GM10248 (cell line): ENCODE measurements at regions not wholly inside any gene's neighbourhood (a gene's known extent, or its start where the extent isn't known, plus 50 kb on each side); places are given as distances from the start of the nearest gene placed in this dataset.

Experiments used
- CTCF ChIA-PET: fragments of 300-600 bp; sonication (Branson Sonifier 250); formaldehyde crosslinking; extraction: SDS; loops from one replicate; lab custom pipeline; 2021; ENCODE audit warnings: antibody characterized with exemption; lab: Yijun Ruan, JAX
- POLR2A ChIA-PET: fragments of 350-650 bp; sonication (Branson Sonifier 250); formaldehyde crosslinking; extraction: SDS; loops from one replicate; lab custom pipeline; 2020; ENCODE audit warnings: antibody characterized with exemption; lab: Yijun Ruan, JAX
- DNase-seq: peaks from one replicate; pipeline ENCODE4 v3.0.0; 2012; ENCODE audit errors: extremely low spot score
- TF ChIP-seq, protein P1 (sequence below): IDR thresholded peaks from 2 replicates; pipeline ENCODE4 v1.5.1; 2012; ENCODE audit warnings: mild to moderate bottlenecking, low read depth; ENCODE audit errors: extremely low read depth, missing control alignments, control extremely low read depth

DNA sequence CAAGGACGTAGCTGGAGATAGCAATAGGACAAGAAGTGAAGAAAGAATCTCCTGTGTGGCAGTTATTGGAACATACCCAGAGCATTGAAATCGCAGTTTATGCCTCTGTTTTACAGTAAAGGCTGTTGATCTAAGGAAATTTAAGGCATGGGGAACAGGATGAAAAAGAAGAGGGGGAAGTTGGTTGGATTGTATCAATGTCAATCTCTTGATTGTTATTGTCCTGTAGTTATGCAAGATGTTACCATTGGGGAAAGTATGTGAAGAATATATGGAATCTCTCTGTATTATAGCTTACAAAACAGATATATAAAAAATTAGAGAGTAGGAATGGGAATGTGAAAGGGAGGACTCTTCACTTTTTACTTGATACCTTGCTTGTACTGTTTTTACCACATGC lies 195.6 kb upstream of the NREP start:
- DNase-seq = no peak
- ChIA-PET CTCF (no interaction called here), POLR2A (no interaction called here)
- TF ChIP-seq, protein P1, sequence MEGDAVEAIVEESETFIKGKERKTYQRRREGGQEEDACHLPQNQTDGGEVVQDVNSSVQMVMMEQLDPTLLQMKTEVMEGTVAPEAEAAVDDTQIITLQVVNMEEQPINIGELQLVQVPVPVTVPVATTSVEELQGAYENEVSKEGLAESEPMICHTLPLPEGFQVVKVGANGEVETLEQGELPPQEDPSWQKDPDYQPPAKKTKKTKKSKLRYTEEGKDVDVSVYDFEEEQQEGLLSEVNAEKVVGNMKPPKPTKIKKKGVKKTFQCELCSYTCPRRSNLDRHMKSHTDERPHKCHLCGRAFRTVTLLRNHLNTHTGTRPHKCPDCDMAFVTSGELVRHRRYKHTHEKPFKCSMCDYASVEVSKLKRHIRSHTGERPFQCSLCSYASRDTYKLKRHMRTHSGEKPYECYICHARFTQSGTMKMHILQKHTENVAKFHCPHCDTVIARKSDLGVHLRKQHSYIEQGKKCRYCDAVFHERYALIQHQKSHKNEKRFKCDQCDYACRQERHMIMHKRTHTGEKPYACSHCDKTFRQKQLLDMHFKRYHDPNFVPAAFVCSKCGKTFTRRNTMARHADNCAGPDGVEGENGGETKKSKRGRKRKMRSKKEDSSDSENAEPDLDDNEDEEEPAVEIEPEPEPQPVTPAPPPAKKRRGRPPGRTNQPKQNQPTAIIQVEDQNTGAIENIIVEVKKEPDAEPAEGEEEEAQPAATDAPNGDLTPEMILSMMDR = no peak

DNA sequence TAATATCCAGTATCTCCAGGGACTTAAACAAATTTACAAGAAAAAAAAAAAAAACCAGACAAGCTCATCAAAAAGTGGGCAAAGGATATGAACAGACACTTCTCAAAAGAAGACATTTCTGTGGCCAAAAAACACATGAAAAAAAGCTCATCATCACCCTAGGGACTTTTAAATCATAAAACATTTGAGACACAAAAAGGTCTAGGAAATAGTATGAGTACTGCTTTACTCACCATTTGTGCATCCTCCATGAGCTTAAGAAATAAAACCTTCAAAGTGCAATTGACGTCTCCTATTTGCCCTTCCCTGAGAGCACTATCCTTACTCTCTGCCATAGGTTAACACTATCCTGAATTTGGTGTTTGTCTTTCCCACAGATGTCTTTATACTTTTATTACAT lies 193.7 kb upstream of the NREP start:
- ChIA-PET POLR2A (no interaction called here), CTCF (interaction anchor here (0.9 to 1.4 kb wide), 2 partner anchors 8 to 17 kb away, joined by 3 to 4 read pairs; no protein-coding TSS in a partner anchor)
- no peak for DNase-seq
- TF ChIP-seq, protein P1 = no peak

DNA sequence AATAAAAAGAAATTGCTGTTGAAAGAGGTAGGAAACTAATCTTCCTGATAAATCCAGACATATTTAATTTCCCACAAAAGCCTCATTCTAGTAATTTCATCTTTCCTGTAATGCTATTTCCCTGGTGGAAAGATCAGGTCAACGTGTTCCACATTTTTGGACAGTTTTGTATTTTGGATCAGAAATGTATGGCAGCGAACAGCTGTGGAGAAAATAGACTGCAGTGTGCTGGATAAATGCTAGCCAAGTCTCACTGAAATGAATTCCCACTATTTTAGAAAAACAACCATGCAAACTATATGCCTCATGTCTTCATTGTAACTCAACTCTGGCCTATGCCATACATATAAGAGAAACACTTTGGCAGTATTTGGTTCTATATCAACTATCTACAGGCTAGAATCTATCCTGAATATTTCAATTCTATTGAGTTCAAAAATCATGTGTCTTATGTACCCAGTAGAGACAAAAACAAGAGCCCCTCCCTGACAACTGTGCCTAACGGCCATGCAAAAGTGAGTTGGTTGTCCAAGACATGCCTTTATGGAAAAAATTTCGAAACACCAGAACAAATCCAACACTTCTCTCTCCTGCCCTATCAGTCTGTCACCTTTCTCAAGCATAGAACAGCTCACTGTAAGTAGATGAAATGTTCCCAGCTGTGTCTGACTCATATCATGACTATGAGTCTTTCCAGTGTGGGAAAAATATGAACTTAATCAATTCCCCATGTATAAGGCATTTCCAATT lies 191.3 kb upstream of the NREP start:
- ChIA-PET POLR2A (no interaction called here), CTCF (no interaction called here)
- no peak for DNase-seq
- TF ChIP-seq, protein P1 = no peak

DNA sequence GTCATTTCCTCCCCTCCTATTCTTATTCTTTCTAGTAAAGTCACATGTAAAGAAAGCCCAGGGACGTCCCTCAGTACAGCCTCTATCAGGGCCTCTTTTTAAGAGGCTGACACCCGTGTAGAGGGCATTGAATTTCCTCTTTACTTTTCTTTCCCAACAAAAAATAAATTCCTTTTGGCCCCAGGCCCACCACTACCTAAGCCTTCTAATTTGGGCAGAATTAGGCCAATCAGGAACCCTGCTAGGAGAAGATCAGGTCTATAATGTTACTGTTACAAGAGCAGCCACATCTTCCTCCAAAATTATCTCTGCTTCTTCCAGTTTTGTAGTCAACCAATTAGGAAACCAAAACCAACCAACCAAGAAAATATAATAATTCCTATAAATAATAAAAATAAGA lies 189.6 kb upstream of the NREP start:
- TF ChIP-seq, protein P1 = no peak
- ChIA-PET CTCF (no interaction called here), POLR2A (no interaction called here)
- no peak for DNase-seq

DNA sequence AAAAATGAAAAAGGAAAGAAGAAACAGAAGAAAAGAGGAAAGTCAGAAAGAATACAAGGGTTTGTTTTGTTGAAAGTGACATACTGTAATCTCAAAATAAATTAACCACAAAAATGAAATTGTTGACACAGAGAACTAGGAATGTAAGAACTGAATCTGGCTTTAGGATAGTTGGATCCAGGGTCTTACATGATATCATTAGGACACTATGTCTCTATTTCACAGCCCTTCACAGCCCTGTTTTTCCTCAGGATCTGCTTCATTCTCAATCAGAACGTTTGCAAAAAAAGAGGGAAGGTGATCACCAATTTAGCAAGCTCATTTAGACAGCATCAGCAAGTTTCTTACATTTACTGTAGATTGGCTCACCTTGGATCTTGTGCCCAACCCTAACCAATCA lies 188.5 kb upstream of the NREP start:
- ChIA-PET CTCF (no interaction called here), POLR2A (no interaction called here)
- TF ChIP-seq, protein P1 = no peak
- no peak for DNase-seq

DNA sequence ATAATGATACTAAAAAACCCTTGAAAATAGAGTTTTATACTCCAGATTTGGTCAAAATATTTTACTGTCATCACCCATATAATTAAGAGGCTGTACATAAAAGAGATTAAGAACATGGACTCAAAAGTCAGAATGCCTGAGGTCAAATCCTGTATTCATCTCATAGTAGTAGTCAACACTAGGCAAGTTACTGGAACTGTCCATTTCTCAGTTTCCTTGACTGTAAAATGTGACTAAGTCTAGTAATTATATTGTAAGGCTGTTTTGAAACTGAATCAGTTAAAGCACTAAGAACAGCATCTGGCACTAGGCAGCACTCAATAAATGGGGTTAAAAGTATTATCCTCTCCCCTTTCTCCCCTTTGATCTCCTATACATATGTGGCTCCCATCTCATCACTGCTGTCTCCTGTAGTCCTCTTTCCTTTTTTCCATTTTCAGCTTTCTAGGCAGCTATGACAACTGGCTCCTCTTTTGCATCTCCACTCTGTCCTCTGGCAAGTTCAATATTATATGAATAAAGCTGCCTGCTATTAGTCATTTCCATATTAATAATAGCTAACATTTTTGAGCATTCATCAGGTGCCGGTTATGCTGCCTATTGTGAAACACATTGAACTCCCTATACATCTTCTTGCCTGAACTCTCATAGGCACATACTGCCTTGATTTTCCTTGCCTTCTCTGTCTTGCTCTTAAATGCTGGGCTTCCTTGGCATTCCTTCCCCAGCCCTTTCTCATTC lies 185.8 kb upstream of the NREP start:
- DNase-seq = no peak
- POLR2A ChIA-PET = no interaction called here
- TF ChIP-seq, protein P1 = no peak
- CTCF ChIA-PET = interaction anchor here (1.0 to 1.4 kb wide), 2 partner anchors 39 to 411 kb away, joined by 3 read pairs; no protein-coding TSS in a partner anchor
